ENCODE measurements at regions not wholly inside any gene's neighbourhood (a gene's known extent, or its start where the extent isn't known, plus 50 kb on each side); places are given as distances from the start of the nearest gene placed in this dataset.

DNA sequence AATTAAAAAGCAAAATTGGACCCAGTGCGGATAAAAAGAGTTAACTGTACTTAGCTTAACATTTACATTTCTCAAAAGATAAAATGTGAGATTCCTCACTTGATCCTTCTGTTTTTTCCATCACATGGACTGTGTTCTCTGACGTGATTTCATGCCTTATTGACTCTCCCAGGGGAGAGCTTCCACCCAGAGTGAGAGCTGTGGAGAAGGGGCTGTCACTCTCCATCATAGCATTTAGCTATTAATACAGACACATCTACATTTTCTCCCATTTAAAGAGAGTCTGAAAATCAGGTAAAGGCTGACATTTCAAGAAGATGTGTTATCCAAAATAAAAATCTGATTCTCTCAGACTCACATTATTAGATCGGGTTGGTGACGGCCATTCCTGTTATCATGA, 493.8 kb downstream of the FBXO15 start:
- no peak for DNase-seq (ENCODE audit: low read depth in 1 of 2, low spot score in 1 of 2)

DNA sequence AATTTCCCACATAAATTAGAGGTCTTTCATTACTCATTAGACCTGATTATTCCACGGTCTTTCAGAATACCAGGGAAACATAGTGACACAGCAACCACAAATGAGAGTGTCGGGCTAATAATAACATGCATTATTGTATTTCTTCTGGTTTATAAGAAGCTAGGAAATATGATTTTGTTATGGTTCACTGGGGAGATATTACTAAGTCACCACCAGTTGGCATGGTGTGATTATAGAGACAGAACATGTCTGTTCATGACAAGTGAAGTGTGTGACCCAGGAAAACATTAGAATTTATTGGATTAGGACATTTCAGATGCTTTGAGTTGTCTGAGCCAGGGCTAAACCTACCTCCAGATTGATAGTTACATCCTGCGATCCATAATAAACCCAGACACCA, 494.4 kb downstream of the FBXO15 start:
- DNase-seq (ENCODE audit: low read depth in 1 of 2, low spot score in 1 of 2) = no peak

DNA sequence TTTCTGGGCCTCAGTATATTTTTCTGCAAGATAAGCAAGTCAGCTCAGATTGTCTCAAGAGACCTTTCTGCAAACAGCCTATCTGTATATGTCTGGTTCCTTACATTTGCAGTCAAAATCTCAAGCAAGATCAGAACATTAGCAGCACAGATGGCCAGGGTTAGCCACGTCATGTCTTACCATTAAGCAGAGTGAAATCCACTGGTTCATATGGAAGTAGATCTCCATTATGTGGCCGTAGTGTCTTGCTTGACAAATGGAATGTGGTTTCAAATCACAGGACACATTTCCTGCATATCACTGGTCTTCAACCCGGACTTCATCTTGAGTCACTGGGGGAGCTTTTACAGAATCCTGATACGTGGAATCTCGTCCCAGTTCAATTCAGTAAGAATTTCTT, 500.2 kb downstream of the FBXO15 start:
- no peak for DNase-seq (ENCODE audit: low read depth in 1 of 2, low spot score in 1 of 2)

DNA sequence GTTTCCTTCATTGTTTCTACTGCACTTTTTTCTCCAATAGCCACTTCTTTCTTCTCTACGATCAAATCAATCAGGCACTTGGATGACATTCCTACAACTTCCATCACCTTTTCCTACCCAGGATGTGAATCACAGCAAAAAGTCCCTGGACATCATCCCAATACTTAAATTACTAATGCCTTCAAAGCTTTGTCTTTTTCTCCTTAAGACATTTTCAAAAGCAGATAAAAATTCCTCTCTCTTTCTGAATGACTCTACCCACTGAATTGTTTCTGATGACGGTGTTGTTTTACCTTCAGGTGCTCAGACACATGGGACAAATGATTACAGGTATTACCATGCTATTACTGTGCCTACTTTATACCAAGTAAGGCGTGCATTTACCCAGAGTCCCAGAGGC, 500.9 kb downstream of the FBXO15 start:
- no peak for DNase-seq (ENCODE audit: low read depth in 1 of 2, low spot score in 1 of 2)

DNA sequence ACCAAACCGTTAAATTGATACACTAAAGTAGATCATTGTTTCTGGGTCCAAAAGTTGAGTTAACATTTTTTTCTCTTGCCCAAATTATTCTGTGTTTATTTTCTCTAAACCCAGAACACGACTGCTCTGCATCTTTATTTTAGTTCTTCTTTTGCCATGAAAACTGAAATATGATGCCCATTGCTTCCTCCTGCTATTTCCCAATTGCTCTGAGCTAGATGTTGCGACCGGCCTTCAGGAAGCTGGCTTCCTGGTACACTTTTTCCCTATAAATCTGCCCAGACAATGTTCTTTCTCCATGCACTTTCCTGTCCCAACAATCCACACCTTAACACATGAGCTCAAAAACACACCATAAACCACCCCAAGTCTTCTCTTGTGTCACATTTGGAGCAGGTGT, 501.4 kb downstream of the FBXO15 start:
- DNase-seq (ENCODE audit: low read depth in 1 of 2, low spot score in 1 of 2) = no peak

DNA sequence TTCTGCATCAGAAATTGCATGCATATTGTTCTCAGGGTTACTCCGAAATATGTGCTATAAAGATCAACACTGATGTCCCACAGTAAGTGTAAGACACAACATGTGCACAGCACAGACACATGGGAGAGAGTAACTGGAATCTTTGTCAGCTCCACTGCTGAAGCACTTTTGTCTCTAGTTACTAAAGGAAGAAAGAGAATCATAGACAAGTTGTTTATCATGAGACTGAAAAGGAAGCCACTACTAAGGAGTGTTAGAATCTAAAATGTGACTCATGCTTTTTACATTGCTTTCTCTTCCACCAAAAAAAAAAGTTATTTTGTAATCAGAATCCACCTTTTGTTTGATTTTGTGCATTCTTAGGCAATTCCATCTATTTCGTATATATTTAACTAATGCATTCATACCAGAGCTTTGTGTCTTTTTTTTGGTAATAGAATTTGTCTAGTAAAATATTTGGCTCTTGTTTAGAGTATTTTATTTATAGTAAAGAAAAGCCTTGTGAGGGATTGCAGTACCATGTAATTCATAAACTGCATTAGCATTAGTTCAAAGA, 502.4 kb downstream of the FBXO15 start:
- no peak for DNase-seq (ENCODE audit: low read depth in 1 of 2, low spot score in 1 of 2)

DNA sequence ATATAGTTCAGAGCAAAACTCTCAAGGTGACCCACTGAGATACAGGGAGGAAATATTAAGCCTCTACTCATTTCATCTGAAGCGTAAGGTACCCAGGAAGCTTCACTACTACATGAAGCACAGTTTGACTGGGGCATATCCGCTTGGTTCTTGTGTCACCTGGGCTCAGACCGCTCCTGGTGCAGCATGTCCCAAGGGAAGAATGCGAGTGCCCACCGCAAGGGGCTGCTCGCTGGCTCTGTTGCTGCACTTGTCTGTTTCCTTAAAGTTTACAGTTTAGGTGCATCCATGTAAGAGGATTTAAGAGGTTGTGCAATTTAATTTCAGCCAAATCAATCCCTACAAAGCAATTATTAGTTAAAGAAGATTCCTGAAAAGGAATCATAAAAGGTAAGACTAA, 507.8 kb downstream of the FBXO15 start:
- no peak for DNase-seq (ENCODE audit: low read depth in 1 of 2, low spot score in 1 of 2)

DNA sequence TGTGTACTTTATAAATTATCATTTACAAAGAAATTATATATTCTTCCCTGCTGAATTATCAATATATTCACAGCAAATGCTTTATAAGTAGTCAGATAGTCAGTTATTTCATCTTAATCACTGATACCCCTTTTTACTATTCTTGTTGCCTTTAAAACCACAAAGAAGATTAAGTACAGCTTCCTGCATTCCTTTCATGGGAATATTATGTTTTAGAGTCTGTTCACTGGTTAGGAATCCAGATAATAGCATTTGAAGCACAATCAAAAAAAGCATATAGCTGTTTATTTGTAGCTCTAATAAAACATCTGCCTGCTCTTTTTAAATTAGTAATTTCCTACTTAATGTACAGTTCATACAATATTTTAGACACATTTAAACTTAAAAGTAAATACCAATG, 508.9 kb downstream of the FBXO15 start:
- no peak for DNase-seq (ENCODE audit: low read depth in 1 of 2, low spot score in 1 of 2)

DNA sequence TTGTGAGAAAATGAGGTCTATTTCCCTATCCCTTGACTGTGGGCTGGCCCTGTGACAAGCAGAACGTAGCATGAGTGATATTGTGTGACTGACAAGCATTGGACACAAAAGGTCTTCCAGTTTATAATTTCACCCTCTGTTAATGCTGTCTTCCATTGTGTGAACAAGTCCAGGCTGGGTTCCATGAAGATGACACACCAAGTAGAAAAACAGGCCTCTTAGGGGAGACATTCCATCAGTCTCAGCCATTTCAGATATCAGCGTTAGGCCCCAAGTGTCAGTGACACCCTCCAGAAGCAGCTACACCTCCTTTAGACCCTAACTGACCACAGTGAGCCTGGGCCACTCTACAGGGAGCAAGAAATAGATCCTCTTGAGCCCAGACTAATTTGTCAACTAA, 511.3 kb downstream of the FBXO15 start:
- no peak for DNase-seq (ENCODE audit: low read depth in 1 of 2, low spot score in 1 of 2)

DNA sequence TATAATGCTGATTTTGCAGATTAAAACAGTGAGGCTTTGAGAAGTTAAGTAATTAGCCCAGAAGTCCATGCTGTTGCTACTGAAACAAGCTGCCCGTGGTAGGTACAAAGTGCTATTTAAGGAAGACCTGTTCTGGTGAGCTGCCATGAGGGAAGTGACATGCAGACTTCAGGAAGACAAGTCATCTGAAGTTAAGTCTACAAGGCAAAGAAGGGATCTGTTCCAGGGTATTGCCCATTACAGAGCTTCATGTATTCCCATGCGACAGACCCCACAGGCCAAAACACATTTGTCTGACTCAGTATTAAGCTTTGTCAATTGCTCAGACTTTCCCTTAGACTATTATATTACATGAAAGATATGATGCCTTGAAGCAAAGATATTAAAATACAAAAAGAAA, 520.8 kb downstream of the FBXO15 start:
- no peak for DNase-seq (ENCODE audit: low read depth in 1 of 2, low spot score in 1 of 2)

DNA sequence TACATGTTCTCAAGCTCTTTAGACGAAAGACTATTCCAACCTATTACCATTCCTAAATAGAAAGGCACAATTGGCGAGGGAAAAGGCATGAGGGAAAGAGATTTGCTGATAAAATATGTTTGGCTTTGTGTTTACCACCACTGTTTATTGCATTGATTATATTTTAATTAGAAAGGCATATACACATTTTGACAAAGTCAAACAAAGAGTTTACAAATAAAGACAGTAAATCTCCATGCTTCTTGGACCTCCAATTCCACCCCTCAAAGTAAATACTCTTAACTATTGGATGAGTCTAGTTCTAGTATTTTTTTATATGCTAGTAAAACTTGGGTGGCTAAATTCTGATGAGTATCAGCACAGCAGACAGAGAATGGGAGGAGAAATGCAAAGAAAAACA, 521.4 kb downstream of the FBXO15 start:
- DNase-seq (ENCODE audit: low read depth in 1 of 2, low spot score in 1 of 2) = no peak

DNA sequence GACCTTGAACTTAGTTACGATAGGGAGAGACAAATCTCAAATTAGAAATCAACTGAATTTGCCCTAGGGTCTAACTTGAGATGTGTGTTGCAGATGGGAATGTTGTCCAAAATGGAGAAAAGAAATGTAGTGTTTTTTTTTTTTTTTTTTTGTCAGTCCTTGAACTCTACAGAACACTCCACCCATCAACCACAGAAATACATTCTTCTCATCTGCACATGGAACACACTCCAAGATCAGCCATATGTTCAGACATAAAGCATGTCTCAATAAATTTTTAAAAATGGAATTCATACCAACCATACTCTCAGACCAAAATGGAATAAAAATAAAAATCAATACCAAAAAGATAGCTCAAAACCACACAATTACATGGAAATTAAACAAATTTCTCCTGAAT, 526.5 kb downstream of the FBXO15 start:
- DNase-seq (ENCODE audit: low read depth in 1 of 2, low spot score in 1 of 2) = no peak

DNA sequence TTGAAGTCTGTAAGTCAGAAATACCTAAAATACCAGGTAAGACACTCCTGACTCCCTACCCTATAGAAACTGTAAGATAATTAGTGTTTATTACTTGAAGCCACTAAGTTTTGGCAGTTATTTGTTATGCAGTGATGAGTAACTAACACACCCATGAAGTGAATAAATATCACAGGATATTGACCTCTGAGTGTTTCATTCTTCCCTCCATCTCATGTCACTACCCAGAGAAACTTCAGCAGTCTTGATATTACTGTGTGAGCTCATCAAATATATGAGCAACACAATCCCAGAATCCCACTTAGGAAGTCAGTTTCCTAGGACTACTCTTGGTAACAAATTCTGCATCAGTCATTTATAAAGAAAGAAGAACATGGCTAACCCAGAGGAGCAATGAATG, 529.7 kb downstream of the FBXO15 start:
- no peak for DNase-seq (ENCODE audit: low read depth in 1 of 2, low spot score in 1 of 2)

DNA sequence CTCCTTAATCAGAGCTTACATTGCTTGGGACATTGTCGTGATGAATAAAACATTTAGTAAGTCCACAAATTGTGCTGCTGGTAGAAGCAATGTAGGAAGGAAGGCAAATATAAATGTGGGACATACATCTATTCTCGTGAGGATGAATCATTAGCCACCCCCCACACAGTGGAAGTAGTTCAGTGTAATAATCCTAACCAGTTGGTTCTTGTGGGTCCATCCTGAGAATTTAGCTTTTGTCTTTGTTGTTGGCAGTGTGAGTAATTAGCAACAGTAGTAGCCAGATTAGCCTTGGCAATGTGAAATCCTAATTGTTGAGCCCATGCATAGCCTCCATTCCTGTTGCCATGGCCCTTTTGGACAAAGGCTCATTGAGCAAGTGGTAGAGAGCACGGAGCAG, 532.1 kb downstream of the FBXO15 start:
- DNase-seq (ENCODE audit: low read depth in 1 of 2, low spot score in 1 of 2) = no peak

DNA sequence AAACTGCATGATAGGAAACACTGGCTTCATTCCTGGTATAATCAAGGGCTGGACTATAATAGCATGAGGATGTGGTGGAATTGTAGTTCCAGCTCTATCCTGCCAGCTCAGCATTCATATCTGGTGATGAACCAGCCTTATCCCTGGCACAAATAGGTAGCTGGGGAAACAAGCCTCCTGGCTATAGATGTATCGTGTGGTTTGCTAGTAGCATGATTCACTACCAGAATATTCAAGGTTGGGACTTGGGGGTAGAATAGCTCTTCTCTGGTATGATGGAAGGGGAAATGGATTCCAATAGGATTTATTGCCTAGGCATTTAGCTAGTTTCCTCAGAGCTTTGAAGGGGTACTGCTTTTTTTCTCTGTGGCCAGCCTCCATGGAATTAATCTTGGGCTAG, 532.8 kb downstream of the FBXO15 start:
- DNase-seq (ENCODE audit: low read depth in 1 of 2, low spot score in 1 of 2) = no peak

DNA sequence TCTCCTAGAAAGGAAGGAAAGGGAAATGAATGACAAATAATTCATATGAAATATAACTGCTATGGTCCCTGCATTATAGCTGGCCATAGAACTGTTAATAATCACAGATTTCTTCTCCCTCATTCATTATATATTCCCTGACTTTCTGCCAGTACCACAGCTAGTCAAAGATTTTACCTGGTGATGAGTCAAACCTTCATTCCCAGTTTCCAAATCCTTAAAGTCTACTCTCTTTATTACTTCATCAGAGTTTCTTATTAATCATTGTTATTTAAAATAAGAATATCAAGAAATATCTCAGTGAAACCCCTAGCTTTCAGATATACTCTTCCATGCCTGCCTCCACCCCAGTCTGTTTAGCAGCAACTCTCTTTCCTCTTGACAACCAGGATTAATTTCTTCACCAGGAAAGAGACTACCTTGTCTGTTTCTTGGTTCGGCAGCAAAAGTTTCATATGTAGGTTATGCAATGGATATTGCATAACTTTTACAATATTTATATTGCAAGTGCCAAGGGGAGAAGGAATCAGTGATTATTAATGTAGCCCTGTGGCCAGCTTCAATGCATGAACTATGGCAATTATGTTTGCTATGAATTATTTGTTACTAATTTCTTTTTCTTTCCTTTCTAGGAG, 533.8 kb downstream of the FBXO15 start:
- no peak for DNase-seq (ENCODE audit: low read depth in 1 of 2, low spot score in 1 of 2)

DNA sequence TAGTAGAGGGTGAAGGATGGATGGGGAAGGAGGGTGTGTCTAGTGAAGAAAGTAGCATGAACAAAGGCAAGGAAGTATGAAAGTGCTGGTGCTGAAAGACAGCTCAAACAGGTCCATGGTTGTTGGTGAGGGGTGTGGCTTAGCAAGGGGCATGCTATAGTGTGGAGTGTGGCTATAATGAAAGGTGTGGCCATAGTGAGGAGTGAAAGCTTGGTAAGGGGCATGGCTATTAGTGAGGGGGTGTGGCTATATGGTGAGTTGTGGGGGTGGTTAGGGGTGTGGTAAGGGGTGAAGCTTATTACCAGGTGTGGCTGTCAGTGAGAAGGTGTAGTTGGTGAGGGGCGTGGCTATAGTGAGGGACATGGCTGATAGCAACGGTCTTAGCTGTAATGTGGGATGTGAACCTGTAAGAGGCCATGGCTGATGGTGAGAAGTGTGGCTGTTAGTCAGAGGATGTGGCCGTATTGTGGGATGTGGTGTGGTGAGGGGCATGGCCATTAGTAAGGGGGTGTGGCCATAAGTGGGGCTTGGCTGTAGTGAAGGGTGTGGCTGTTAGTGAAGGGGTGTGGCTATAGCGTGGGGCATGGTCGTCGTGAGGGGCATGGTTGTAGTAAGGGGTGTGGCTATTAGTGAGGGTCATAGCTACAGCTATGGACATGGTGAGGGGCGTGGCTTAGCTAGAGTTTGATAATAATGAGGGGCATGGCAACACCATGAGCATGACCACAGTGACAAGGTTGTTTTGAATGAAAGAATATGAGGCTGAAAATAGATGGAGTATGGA, 549.6 kb downstream of the FBXO15 start:
- no peak for DNase-seq (ENCODE audit: low read depth in 1 of 2, low spot score in 1 of 2)

DNA sequence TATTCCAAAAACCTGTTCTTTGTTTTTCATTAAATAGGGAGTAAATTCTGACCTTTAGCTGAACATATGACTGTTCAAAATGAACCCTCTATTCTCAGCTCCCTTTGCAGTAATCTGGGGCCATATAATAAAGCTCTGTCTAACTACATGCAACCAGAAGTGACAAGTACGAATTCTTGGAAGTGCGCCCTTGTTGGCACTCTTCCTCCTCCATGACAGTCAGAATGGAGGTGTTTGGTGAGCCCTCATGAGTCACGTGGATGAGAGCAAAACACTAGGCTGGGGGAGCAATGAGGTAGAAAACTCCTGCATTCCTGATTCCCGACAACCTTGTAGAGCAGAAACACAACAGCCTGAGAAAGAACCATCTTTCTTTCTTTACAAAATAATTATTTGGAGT, 552.9 kb downstream of the FBXO15 start:
- no peak for DNase-seq (ENCODE audit: low read depth in 1 of 2, low spot score in 1 of 2)

DNA sequence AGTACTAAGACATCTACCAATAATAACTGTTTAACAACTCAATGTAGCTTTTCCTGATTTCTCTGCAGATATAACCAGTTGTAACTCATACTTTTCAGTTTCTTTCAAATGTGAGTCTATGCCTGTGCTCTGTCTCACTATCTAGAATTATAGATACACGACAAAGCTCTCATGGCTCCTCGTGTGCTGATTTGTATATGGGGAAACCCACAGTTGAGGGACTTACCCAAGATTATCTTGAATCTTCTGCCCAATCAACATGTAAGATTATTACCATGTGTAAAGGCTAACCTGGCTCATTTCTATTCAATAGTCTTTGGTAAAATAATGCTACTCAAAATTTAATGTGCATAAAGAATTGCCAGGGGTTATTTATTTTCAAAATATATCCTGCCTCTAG, 554.4 kb downstream of the FBXO15 start:
- no peak for DNase-seq (ENCODE audit: low read depth in 1 of 2, low spot score in 1 of 2)

DNA sequence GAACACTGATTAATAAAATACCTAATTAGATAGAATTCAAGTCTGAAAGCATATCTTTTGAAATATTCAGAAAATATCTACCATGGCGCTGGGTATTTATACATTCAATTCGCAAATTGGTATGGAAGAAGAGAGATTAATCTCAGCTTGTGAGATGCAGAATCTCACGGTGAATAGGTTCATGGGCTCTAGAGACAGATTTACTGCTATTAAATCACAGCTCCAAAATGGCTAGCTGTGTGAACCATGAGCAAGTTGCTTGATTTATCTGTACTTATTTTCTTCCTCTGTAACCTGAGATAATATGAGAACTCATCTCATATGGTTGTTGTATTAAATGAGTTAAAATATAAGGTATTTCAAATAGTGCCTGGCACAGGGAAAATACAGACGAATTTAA, 556.7 kb downstream of the FBXO15 start:
- no peak for DNase-seq (ENCODE audit: low read depth in 1 of 2, low spot score in 1 of 2)

DNA sequence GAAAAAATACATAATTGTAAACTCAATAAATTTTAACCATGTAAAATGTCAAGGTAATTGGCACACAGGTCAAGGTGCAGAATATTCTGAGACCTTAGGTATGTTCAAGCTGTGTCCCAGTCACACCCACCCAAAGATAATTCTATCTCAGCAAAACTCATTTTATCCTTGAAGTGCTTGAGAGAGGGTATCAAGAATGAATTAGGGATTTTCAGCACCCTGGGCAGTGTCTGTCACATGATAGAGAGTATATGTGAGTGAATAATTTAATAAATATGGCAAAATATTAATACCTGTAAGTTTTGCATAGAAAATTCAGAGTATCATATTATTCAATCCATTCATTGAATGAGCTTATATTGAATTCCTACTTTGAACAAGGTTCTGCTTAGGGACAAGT, 567.9 kb downstream of the FBXO15 start:
- DNase-seq (ENCODE audit: low read depth in 1 of 2, low spot score in 1 of 2) = no peak

DNA sequence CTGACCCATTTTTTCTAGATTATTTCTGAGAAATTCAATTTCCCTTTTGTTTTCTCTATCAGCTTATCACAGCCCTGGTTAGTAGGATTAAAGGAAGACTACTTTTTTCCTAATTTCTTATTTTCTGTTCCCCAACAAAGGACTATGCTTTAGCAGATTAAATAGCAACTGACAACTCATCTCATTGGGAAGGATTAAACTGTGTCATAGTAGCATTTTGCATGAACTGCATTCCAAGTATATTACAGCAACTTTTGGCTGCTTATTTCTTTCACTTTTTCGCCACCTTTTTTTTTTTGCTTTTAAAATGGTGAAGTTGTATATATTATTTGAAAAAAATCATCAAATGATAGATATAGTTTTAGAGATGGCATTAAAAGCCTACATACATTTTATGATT, 570.3 kb downstream of the FBXO15 start:
- DNase-seq (ENCODE audit: low read depth in 1 of 2, low spot score in 1 of 2) = no peak
